ENCODE measurements at regions not wholly inside any gene's neighbourhood (a gene's known extent, or its start where the extent isn't known, plus 50 kb on each side); places are given as distances from the start of the nearest gene placed in this dataset.
"Not testable (repeated sequence)": the region's sequence is repeated elsewhere in the genome, so short reads cannot be mapped to it uniquely, and the experiment has no call there.

- CTCF ChIA-PET: no interaction called here
- POLR2A ChIA-PET (ENCODE audit: low non-redundant PET): no interaction called here
- no peak for DNase-seq (ENCODE audit: low spot score)
These were observed 195.7 kb downstream of the EBLN2 start for GRCh38 chr3:73257186-73257585.

GRCh38 chr3:73258057-73258456, 196.6 kb downstream of the EBLN2 start:
- no peak overlapping the region for H3K27ac ChIP-seq
- ChIA-PET CTCF (no interaction called here), POLR2A (ENCODE audit: low non-redundant PET) (no interaction called here)
- TF ChIP-seq CTCF (conservative IDR thresholded peaks at IDR 0.05; ENCODE audit: low read depth): no peak
- DNase-seq (ENCODE audit: low spot score): no peak

More at GRCh38 chr3:73257186-73257585, 195.7 kb downstream of the EBLN2 start:
- no peak for TF ChIP-seq CTCF (conservative IDR thresholded peaks at IDR 0.05; ENCODE audit: low read depth)
- H3K27ac ChIP-seq: no peak overlapping the region

- DNase-seq (ENCODE audit: low spot score): no peak
- ChIA-PET CTCF (no interaction called here), POLR2A (ENCODE audit: low non-redundant PET) (no interaction called here)
- no peak for TF ChIP-seq CTCF (conservative IDR thresholded peaks at IDR 0.05; ENCODE audit: low read depth)
- no peak overlapping the region for H3K27ac ChIP-seq
These were observed 197.8 kb downstream of the EBLN2 start for GRCh38 chr3:73259291-73259690.

- CTCF ChIA-PET: no interaction called here
These were observed 198.4 kb downstream of the EBLN2 start for GRCh38 chr3:73259856-73260255.

GRCh38 chr3:73266558-73266957, 205.1 kb downstream of the EBLN2 start:
- H3K27ac ChIP-seq; POLR2A ChIA-PET (ENCODE audit: low non-redundant PET); CTCF ChIA-PET; DNase-seq (ENCODE audit: low spot score): not testable (repeated sequence)

More at GRCh38 chr3:73259856-73260255, 198.4 kb downstream of the EBLN2 start:
- no peak for DNase-seq (ENCODE audit: low spot score)
- POLR2A ChIA-PET (ENCODE audit: low non-redundant PET): no interaction called here
- TF ChIP-seq CTCF (conservative IDR thresholded peaks at IDR 0.05; ENCODE audit: low read depth): no peak
- H3K27ac ChIP-seq: no peak overlapping the region

- H3K27ac ChIP-seq; DNase-seq (ENCODE audit: low spot score); POLR2A ChIA-PET (ENCODE audit: low non-redundant PET); CTCF ChIA-PET: not testable (repeated sequence)
These were observed 207.7 kb downstream of the EBLN2 start for GRCh38 chr3:73269126-73269525.

GRCh38 chr3:73270839-73271483, 209.5 kb downstream of the EBLN2 start:
- CTCF ChIA-PET: no interaction called here
- no peak overlapping the region for H3K27ac ChIP-seq
- no peak for TF ChIP-seq CTCF (conservative IDR thresholded peaks at IDR 0.05; ENCODE audit: low read depth)
- POLR2A ChIA-PET (ENCODE audit: low non-redundant PET): no interaction called here
- DNase-seq (ENCODE audit: low spot score): no peak

- DNase-seq (ENCODE audit: low spot score): no peak
- POLR2A ChIA-PET (ENCODE audit: low non-redundant PET): no interaction called here
- H3K27ac ChIP-seq: no peak overlapping the region
- no peak for TF ChIP-seq CTCF (conservative IDR thresholded peaks at IDR 0.05; ENCODE audit: low read depth)
- CTCF ChIA-PET: no interaction called here
These were observed 211.9 kb downstream of the EBLN2 start for GRCh38 chr3:73273341-73273740.

Measured in RWPE1 (cell line).